NB4 (cell line): ENCODE measurements at regions not wholly inside any gene's neighbourhood (a gene's known extent, or its start where the extent isn't known, plus 50 kb on each side); places are given as distances from the start of the nearest gene placed in this dataset.
"Not testable (repeated sequence)": the region's sequence is repeated elsewhere in the genome, so short reads cannot be mapped to it uniquely, and the experiment has no call there.

ENCODE experiments used
- DNase-seq: peaks from one replicate; pipeline ENCODE4 v3.0.0; 2010; ENCODE audit warnings: low read depth
- H3K4me3 ChIP-seq: one replicate; pipeline ENCODE4 v1.5.1; 2011; ENCODE audit warnings: mild to moderate bottlenecking, low read depth, low read length, moderate library complexity
- CTCF ChIP-seq: IDR thresholded peaks from one replicate; pipeline ENCODE4 v1.5.1; 2012; ENCODE audit warnings: low read depth, low read length
- MAX ChIP-seq: IDR thresholded peaks from 2 replicates; pipeline ENCODE4 v1.6.1; 2011; ENCODE audit warnings: low read depth, low read length
- MYC ChIP-seq: IDR thresholded peaks from 2 replicates; pipeline ENCODE4 v1.6.1; 2011; ENCODE audit warnings: low read depth, low read length
- POLR2A ChIP-seq: IDR thresholded peaks from 2 replicates; pipeline ENCODE4 v1.6.1; 2011; ENCODE audit warnings: mild to moderate bottlenecking; ENCODE audit not compliant: insufficient read length; ENCODE audit errors: extremely low read depth

GRCh38 chr4:134126955-134127354 is 74.6 kb downstream of the PABPC4L start:
- TF ChIP-seq POLR2A = no peak
- TF ChIP-seq CTCF = no peak
- TF ChIP-seq MYC = no peak
- TF ChIP-seq MAX = no peak
- H3K4me3 ChIP-seq = no peak overlapping the region
- no peak for DNase-seq

GRCh38 chr4:134126000-134126560 is 75.5 kb downstream of the PABPC4L start:
- DNase-seq = no peak
- TF ChIP-seq MAX = no peak
- TF ChIP-seq MYC = no peak
- no peak overlapping the region for H3K4me3 ChIP-seq

- H3K4me3 ChIP-seq = no peak overlapping the region
- TF ChIP-seq POLR2A (no peak), CTCF (no peak), MYC (no peak), MAX (no peak)
- no peak for DNase-seq
Observed at GRCh38 chr4:134122903-134123302, 78.7 kb downstream of the PABPC4L start.

GRCh38 chr4:134117392-134118183 is 84.0 kb downstream of the PABPC4L start:
- H3K4me3 ChIP-seq = no peak overlapping the region
- TF ChIP-seq MYC (no peak), MAX (no peak), POLR2A (no peak), CTCF (no peak)
- no peak for DNase-seq

- no peak for TF ChIP-seq POLR2A
- no peak for TF ChIP-seq CTCF
- TF ChIP-seq MAX = no peak
- TF ChIP-seq MYC = no peak
- no peak for DNase-seq
- no peak overlapping the region for H3K4me3 ChIP-seq
Observed at GRCh38 chr4:134089885-134090284, 111.7 kb downstream of the PABPC4L start.

GRCh38 chr4:134085496-134085895 is 116.1 kb downstream of the PABPC4L start:
- H3K4me3 ChIP-seq = no peak overlapping the region
- TF ChIP-seq MYC = no peak
- no peak for DNase-seq

GRCh38 chr4:134079085-134079484 is 122.5 kb downstream of the PABPC4L start:
- not testable (repeated sequence) for H3K4me3 ChIP-seq, DNase-seq
